ENCODE measurements at regions not wholly inside any gene's neighbourhood (a gene's known extent, or its start where the extent isn't known, plus 50 kb on each side); places are given as distances from the start of the nearest gene placed in this dataset.

GRCh38 chr4:130432289-130432688 is 1336.3 kb downstream of the C4orf33 start:
- TF ChIP-seq CTCF (IDR thresholded peaks at IDR 0.05) (no peak), POLR2A (IDR thresholded peaks at IDR 0.05) (no peak)

All from gastroesophageal sphincter (tissue), 3 donors.